Endometrium (tissue), 2 donors: ENCODE measurements at regions not wholly inside any gene's neighbourhood (a gene's known extent, or its start where the extent isn't known, plus 50 kb on each side); places are given as distances from the start of the nearest gene placed in this dataset.
"Not testable (repeated sequence)": the region's sequence is repeated elsewhere in the genome, so short reads cannot be mapped to it uniquely, and the experiment has no call there.

Source experiments
- FAIRE-seq: peaks from 2 replicates; lab custom pipeline; 2012; peaks lifted over from hg19 to GRCh38; lab: Jason Lieb, UNC
- donor health status: control.
- donor health status: control.

DNA sequence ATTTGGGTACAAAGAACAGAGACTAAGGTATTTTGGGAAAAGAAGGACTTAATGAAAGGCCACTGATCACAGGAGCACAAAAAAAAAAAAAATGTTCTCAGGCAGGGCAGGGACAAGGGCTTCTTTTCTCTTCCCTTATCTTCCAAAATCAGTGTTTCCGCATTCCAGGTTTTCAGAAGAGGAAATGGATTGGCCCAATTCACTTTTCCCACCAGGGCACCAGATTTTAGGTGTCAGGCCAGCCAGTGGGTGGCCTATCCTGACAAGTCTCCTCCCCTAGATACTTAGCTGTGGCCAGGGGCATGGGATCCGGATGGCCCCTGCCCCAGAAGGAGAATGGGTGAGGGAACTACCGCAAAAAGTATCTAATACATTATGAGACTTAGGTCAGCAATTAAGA lies 88.9 kb upstream of the WAC start:
- FAIRE-seq: no peak

GRCh38 chr10:28445516-28445915 lies 87.4 kb upstream of the WAC start:
- no peak for FAIRE-seq

- no peak for FAIRE-seq
Observed at GRCh38 chr10:28449382-28449781, 83.5 kb upstream of the WAC start.

DNA sequence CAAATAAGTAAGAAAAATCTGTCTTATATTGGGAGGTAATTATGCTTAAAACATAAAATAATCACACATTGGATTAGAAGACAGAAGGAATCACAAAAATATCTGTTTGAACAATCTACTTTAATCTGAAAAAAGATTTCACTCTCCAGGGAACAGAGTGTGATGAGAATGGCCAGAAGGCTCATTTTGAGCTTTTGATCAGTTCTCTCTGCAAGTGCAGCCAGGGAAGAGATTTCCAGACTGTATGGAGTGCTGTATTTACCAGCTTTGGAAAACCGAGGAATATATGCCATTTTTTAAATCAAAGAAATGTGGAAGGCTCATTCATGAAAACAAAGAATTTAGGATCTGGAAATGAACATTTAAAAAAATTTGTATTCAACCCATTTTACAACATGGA lies 83.0 kb upstream of the WAC start:
- no peak for FAIRE-seq

DNA sequence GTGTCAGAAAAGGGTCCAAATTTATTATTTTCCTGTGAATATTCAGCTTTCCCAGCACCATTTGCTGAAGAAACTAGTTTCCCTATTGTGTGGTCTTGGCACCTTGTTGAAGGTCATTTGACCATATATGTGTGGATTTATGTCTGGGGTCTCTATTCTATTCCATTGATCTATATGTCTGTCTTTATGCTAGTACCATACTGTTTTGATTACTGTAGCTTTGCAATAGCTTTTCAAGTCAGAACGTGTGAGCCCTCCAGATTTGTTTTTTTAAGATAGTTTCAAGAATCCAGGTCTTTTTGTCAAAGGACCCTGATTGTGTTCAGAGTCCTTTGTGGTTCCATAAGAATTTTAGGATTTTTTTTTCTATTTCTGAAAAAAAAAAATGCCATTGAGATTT lies 79.0 kb upstream of the WAC start:
- FAIRE-seq: no peak

GRCh38 chr10:28457110-28457509 lies 75.8 kb upstream of the WAC start:
- FAIRE-seq: no peak

- not testable (repeated sequence) for FAIRE-seq
Observed at GRCh38 chr10:28457873-28458272, 75.0 kb upstream of the WAC start.

DNA sequence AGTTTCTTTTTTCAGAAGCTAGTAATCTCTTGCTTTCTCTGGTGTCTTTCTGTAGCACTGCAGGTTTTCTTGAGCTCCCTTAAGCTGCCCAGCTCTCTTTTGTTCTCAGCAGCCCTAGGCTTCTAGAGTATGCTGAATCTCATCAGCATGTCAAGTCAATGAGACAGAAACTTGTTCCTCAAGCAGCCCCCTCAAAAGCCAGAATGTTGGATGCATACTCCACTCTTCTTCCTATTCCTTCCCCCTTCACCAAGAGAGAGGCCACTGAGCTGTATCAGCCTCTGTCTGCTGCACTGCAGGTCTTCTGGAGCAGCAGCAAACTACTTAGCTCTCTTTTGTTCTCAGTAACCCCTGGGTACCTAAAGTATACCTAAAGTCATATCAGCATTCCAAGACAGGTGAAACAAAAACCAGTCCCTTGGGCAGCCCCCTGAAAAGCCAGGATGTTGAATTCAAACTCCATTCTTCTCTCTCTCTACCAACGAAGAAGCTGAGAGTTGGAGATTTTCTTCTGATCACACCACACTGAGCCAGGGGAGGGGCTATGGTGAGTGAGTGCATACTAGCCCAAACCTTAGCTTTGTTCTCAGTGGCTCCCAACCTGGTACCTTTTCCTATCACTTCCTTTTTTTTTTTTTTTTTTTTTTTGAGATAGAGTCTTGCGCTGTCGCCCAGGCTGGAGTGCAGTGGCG lies 73.3 kb upstream of the WAC start:
- no peak for FAIRE-seq

DNA sequence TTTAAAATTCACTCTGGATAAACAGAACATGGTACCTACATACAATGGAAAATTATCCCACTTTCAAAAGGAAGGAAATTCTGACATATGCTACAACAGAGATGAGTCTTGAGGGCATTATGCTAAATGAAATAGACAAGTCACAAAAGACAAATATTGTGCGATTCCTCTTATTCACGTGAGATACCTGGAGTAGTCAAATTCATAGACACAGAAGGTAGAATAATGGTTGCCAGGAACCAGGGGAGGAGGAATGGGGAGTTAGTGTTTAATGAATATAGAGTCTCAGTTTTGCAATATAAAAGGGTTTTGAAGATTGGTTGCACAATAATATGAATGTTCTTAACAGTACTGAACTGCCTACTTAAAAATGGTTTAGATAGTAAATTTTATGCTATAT lies 69.8 kb upstream of the WAC start:
- no peak for FAIRE-seq

- FAIRE-seq: no peak
Observed at GRCh38 chr10:28463676-28464395, 69.1 kb upstream of the WAC start.

- no peak for FAIRE-seq
Observed at GRCh38 chr10:28467615-28468014, 65.3 kb upstream of the WAC start.

DNA sequence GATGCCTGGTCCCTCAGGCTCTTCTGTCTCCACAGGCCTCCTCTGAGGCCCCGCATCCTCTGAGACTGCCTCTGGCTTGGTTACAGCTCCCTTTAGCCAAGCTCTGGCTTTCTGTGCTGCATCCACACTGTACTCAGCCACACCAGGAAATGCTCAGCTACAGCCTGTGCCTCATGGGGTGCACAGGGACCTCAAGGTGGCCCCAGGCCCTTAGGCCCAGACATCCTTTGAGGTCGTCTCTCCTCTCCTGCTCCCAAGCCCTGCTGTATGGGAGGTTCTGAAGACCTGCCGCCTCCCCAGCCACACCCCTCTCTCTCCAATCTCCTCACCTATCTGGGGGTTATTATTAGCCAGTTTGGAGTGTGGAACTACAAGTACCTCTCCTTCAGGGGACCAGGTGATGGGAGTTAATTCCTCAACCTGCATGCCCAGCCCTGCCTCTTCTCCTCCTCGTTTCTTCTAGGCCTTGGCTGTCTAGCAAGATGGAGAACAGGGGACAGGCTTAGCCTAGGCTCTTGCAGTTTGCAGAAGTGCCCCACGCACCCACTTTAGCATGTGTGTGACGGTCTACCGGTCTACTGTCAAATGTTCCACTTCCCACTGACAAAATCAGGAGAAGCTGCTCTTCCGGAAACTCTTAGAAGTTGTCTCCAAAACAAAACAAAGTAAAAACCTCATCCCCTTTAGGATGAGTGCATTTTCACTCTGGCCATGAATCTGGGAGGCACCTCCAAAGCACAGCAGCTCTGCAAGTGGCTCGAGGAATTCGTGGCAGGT lies 64.0 kb upstream of the WAC start:
- FAIRE-seq: no peak

- no peak for FAIRE-seq
Observed at GRCh38 chr10:28470873-28471651, 61.9 kb upstream of the WAC start.

DNA sequence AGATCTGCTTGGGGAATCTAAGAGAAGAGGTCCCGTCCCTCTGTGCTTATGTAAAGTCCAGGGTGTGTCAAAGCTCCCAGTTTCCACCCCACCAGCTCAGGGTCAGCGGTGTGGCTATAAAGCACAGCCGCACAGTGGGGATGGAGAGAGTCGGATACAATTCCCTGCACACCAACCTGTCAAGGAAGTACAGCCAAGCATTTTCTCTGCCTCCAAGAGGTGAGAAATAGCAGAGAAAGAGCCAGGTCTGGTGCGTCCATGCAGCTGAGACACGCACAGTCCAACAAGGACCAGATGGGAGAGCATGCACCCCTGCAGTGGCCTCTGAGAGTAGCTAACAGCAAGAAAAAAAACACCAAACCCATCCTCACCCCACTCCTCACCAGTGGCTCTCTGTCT lies 61.3 kb upstream of the WAC start:
- FAIRE-seq: no peak

DNA sequence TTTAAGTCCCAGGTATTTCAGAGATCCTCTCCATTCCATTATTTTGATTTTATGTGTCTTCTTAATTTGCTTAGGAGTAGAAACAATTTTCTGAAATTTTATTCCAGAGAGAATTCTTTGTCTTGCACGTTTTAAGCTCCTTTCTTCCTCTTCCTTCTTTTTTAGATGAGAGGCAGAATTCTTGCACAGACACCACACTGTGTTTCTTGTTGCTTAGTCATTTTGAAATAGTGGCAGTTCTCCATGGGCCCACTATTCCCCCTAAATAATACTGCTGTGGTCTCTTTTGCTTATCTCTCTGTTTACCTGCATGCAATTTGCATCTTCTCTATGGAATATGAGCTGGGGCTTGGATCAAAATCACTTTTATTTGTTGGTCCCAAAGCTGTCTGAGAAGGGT lies 54.3 kb upstream of the WAC start:
- FAIRE-seq: no peak

GRCh38 chr10:28479425-28479865 lies 53.5 kb upstream of the WAC start:
- no peak for FAIRE-seq

- FAIRE-seq: no peak
Observed at GRCh38 chr10:28479927-28480627, 52.8 kb upstream of the WAC start.

- FAIRE-seq: no peak
Observed at GRCh38 chr10:28480628-28480965, 52.3 kb upstream of the WAC start.

DNA sequence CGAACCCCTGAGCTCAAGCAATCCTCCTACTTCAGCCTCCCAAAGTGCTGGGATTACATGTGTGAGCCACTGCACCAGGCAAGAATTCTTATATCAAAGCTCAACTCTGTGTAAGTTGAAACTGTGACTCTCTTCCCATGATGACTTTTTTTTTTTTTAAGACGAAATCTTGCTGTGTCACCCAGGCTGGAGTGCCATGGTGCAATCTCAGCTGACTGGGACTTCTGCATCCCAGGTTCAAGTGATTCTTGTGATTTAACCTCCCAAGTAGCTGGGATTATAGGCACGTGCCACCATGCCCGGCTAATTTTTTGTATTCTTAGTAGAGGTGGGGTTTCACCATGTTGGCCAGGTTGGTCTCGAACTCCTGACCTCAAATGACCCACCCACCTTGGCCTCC lies 51.6 kb upstream of the WAC start:
- not testable (repeated sequence) for FAIRE-seq

- FAIRE-seq: no peak
Observed at GRCh38 chr10:28481968-28482367, 51.0 kb upstream of the WAC start.
